Keratinocyte (primary cell): ENCODE measurements at regions not wholly inside any gene's neighbourhood (a gene's known extent, or its start where the extent isn't known, plus 50 kb on each side); places are given as distances from the start of the nearest gene placed in this dataset.
"Not testable (repeated sequence)": the region's sequence is repeated elsewhere in the genome, so short reads cannot be mapped to it uniquely, and the experiment has no call there.

Experiments
- DNase-seq: peaks from one replicate; pipeline ENCODE4 v3.0.0-alpha.2; 2011; ENCODE audit warnings: low read depth, missing footprints, low spot score
- FAIRE-seq: peaks from 2 replicates; lab custom pipeline; 2011; peaks lifted over from hg19 to GRCh38; lab: Jason Lieb, UNC
- H2AFZ ChIP-seq: 2 replicates; pipeline ENCODE4 v1.6.0; 2012; ENCODE audit warnings: low read length, control low read depth, inconsistent platforms; ENCODE audit not compliant: control insufficient read depth
- H3K27ac ChIP-seq: 2 replicates; pipeline ENCODE4 v1.5.1; 2011; ENCODE audit warnings: low read length; ENCODE audit not compliant: control insufficient read depth, insufficient read depth
- H3K27me3 ChIP-seq: 3 replicates; pipeline ENCODE4 v1.6.0; 2011; ENCODE audit warnings: low read length; ENCODE audit not compliant: control insufficient read depth, insufficient read depth; ENCODE audit errors: extremely low read depth
- H3K36me3 ChIP-seq, 2 experiments: 2 replicates in 1 of 2; 3 replicates in 1 of 2; pipeline ENCODE4 v1.5.1; 2011; ENCODE audit warnings: low read length in 2 of 2, mild to moderate bottlenecking in 1 of 2; ENCODE audit not compliant: control insufficient read depth in 2 of 2, insufficient read depth in 2 of 2; ENCODE audit errors: extremely low read depth in 1 of 2
- H3K4me1 ChIP-seq: 3 replicates; pipeline ENCODE4 v1.5.1; 2011; ENCODE audit warnings: low read length; ENCODE audit not compliant: control insufficient read depth, insufficient read depth; ENCODE audit errors: extremely low read depth
- H3K4me2 ChIP-seq: 3 replicates; pipeline ENCODE4 v1.6.0; 2011; ENCODE audit warnings: low read depth, low read length; ENCODE audit not compliant: control insufficient read depth, insufficient read depth; ENCODE audit errors: extremely low read depth
- H3K4me3 ChIP-seq, 3 experiments: fragments of 200-600 bp in 1 of 3; sonication (generic) in 1 of 3; 2 replicates in 2 of 3; 3 replicates in 1 of 3; pipeline ENCODE4 v1.5.1; 2011 to 2016; ENCODE audit warnings: low read length in 3 of 3, mild to moderate bottlenecking in 3 of 3, control low read depth in 2 of 3, inconsistent platforms in 1 of 3, low read depth in 1 of 3, mixed read lengths in 1 of 3, mixed run types in 1 of 3, moderate library complexity in 1 of 3; ENCODE audit not compliant: control insufficient read depth in 2 of 3, insufficient read depth in 2 of 3; ENCODE audit errors: extremely low read depth in 1 of 3
- H3K79me2 ChIP-seq: 2 replicates; pipeline ENCODE4 v1.6.0; 2012; ENCODE audit warnings: low read length; ENCODE audit not compliant: control insufficient read depth, insufficient read depth
- H3K9ac ChIP-seq: 3 replicates; pipeline ENCODE4 v1.6.0; 2011; ENCODE audit warnings: low read length; ENCODE audit not compliant: control insufficient read depth, insufficient read depth; ENCODE audit errors: extremely low read depth
- H3K9me1 ChIP-seq: 3 replicates; pipeline ENCODE4 v1.6.0; 2011; ENCODE audit warnings: low read length; ENCODE audit not compliant: control insufficient read depth, insufficient read depth; ENCODE audit errors: extremely low read depth
- H3K9me3 ChIP-seq: 2 replicates; pipeline ENCODE4 v1.5.1; 2012; ENCODE audit warnings: low read depth, low read length; ENCODE audit not compliant: control insufficient read depth
- H4K20me1 ChIP-seq: 3 replicates; pipeline ENCODE4 v1.6.0; 2011; ENCODE audit warnings: low read length; ENCODE audit not compliant: control insufficient read depth, insufficient read depth; ENCODE audit errors: extremely low read depth
- CTCF ChIP-seq, 3 experiments: IDR thresholded peaks in 1 of 3; conservative IDR thresholded peaks in 1 of 3; optimal IDR thresholded peaks in 1 of 3; 2 replicates in 2 of 3; 3 replicates in 1 of 3; pipeline versions ENCODE3 to v1.5.1; 2011; ENCODE audit warnings: low read length in 3 of 3, mild to moderate bottlenecking in 3 of 3, moderate library complexity in 2 of 3, control low read depth in 1 of 3, inconsistent platforms in 1 of 3; ENCODE audit not compliant: insufficient read depth in 2 of 3; ENCODE audit errors: extremely low read depth in 1 of 3
- EZH2 ChIP-seq: IDR thresholded peaks from one replicate; pipeline ENCODE4 v1.6.1; 2012; ENCODE audit warnings: inconsistent platforms, mild to moderate bottlenecking, low read length, moderate library complexity
- dilution Hi-C: fragments of 300-500 bp; cut with MboI; formaldehyde crosslinking; loops from one replicate; pipeline ENCODE4 v1.7.0; 2020; ENCODE audit warnings: low sequenced_read_pairs; ENCODE audit not compliant: extremely low pct_ligation_motif_present

GRCh38 chr4:121583396-121583795 is 113.4 kb downstream of the ANXA5 start:
- Histone ChIP-seq H3K9me1 (no peaks in the 10 kb centered on the region), H2AFZ (no peak overlapping the region), H3K27ac (no peak overlapping the region), H3K27me3 (no peaks in the 10 kb centered on the region), H3K4me1 (no peaks in the 10 kb centered on the region), H3K9me3 (no peaks in the 10 kb centered on the region), H3K36me3 (no peaks in the 10 kb centered on the region), H3K4me2 (no peak overlapping the region), H4K20me1 (no peaks in the 10 kb centered on the region), H3K9ac (no peak overlapping the region), H3K79me2 (no peaks in the 10 kb centered on the region), H3K4me3 (no peak overlapping the region)
- DNase-seq (no peak), FAIRE-seq (no peak)
- dilution Hi-C loops = no loop called here
- TF ChIP-seq CTCF (optimal IDR thresholded peaks at IDR 0.05 in 1 of 3, IDR thresholded peaks at IDR 0.05 in 1 of 3, conservative IDR thresholded peaks at IDR 0.05 in 1 of 3; ENCODE audit: extremely low read depth in 1 of 3, insufficient read depth in 2 of 3, low read length in 3 of 3) = no peak
- TF ChIP-seq EZH2 = no peak

- no peaks in the 10 kb centered on the region for H4K20me1 ChIP-seq
- no peak overlapping the region for H3K27ac ChIP-seq
- DNase-seq (no peak), FAIRE-seq (no peak)
- H3K4me3 ChIP-seq = no peak overlapping the region
- no peaks in the 10 kb centered on the region for H3K9me1 ChIP-seq
- no peak overlapping the region for H3K4me2 ChIP-seq
- H3K9ac ChIP-seq = no peak overlapping the region
- no peaks in the 10 kb centered on the region for H3K9me3 ChIP-seq
- H3K36me3 ChIP-seq = no peaks in the 10 kb centered on the region
- no peak for TF ChIP-seq CTCF (optimal IDR thresholded peaks at IDR 0.05 in 1 of 3, IDR thresholded peaks at IDR 0.05 in 1 of 3, conservative IDR thresholded peaks at IDR 0.05 in 1 of 3; ENCODE audit: extremely low read depth in 1 of 3, insufficient read depth in 2 of 3, low read length in 3 of 3)
- no peak for TF ChIP-seq EZH2
- H3K27me3 ChIP-seq = no peaks in the 10 kb centered on the region
- H3K79me2 ChIP-seq = no peaks in the 10 kb centered on the region
- no peaks in the 10 kb centered on the region for H3K4me1 ChIP-seq
- H2AFZ ChIP-seq = no peak overlapping the region
- dilution Hi-C loops = no loop called here
These were observed 114.5 kb downstream of the ANXA5 start for GRCh38 chr4:121582296-121582695.

GRCh38 chr4:121575392-121575791 is 121.4 kb downstream of the ANXA5 start:
- DNase-seq, dilution Hi-C loops, FAIRE-seq: not testable (repeated sequence)

More at GRCh38 chr4:121575392-121575791, 121.4 kb downstream of the ANXA5 start:
- not testable (repeated sequence) for H3K4me1 ChIP-seq, H4K20me1 ChIP-seq, H3K27ac ChIP-seq, H3K79me2 ChIP-seq, H3K4me2 ChIP-seq, H2AFZ ChIP-seq, H3K9ac ChIP-seq, H3K9me1 ChIP-seq, H3K36me3 ChIP-seq, H3K4me3 ChIP-seq, H3K27me3 ChIP-seq, H3K9me3 ChIP-seq
